ENCODE measurements at regions not wholly inside any gene's neighbourhood (a gene's known extent, or its start where the extent isn't known, plus 50 kb on each side); places are given as distances from the start of the nearest gene placed in this dataset.

- ATAC-seq (no peak), DNase-seq (ENCODE audit: low read depth, low spot score) (no peak), FAIRE-seq (no peak)
- no peaks in the 10 kb centered on the region for H3K4me1 ChIP-seq (ENCODE audit: control insufficient read depth, insufficient read depth, low read length)
- H2AFZ ChIP-seq (ENCODE audit: control insufficient read depth, low read depth, low read length): no peak overlapping the region
- ChIA-PET CTCF (interaction anchor here (0.6 kb wide), 1 partner anchor 642 kb away, joined by 3 read pairs; no protein-coding TSS in a partner anchor), POLR2A (no interaction called here), SMC1A (ENCODE audit: uncharacterized antibody, unreplicated experiment) (no interaction called here), RAD21 (ENCODE audit: unreplicated experiment) (interaction anchor here (1.0 kb wide), 1 partner anchor 115 kb away, joined by 3 read pairs; no protein-coding TSS in a partner anchor)
- BruUV-seq (replicated peaks): no TSS peak
- intact Hi-C loops (cut with micrococcal nuclease; ENCODE audit: unreplicated experiment): no loop called here
- no peaks in the 10 kb centered on the region for H3K79me2 ChIP-seq (ENCODE audit: control insufficient read depth, insufficient read depth, low read length)
- TF ChIP-seq SMARCA5 (IDR thresholded peaks at IDR 0.05) (no peak), CREB1 (IDR thresholded peaks at IDR 0.05; ENCODE audit: low read depth) (no peak), POU2F2 (IDR thresholded peaks at IDR 0.05; ENCODE audit: borderline replicate concordance, low read depth, low read length) (no peak), RAD51 (IDR thresholded peaks at IDR 0.05) (no peak), EP300 (IDR thresholded peaks at IDR 0.05; ENCODE audit: borderline replicate concordance in 1 of 2, control insufficient read depth in 1 of 2, low read depth in 2 of 2, low read length in 2 of 2) (no peak), PML (IDR thresholded peaks at IDR 0.05; ENCODE audit: low read length) (no peak), USF1 (IDR thresholded peaks at IDR 0.05; ENCODE audit: borderline replicate concordance, extremely low read length, insufficient read depth, low read depth, low read length) (no peak), BRCA1 (IDR thresholded peaks at IDR 0.05; ENCODE audit: low read depth, low read length) (no peak), RAD21 (IDR thresholded peaks at IDR 0.05; ENCODE audit: insufficient read depth, low read depth, low read length) (no peak)
- no peaks in the 10 kb centered on the region for H3K9me3 ChIP-seq (replicated peaks; ENCODE audit: control insufficient read depth, insufficient read depth, low read length)
- no peak overlapping the region for H3K4me2 ChIP-seq (ENCODE audit: control insufficient read depth, insufficient read depth)
- no peak overlapping the region for H3K9ac ChIP-seq (ENCODE audit: control insufficient read depth, insufficient read depth, low read length)
- in situ Hi-C loops (cut with MboI): no loop called here
- no peaks in the 10 kb centered on the region for H3K27me3 ChIP-seq (replicated peaks in 1 of 2; ENCODE audit: control insufficient read depth in 2 of 2, insufficient read depth in 2 of 2, low read length in 1 of 2)
- no peaks in the 10 kb centered on the region for H3K36me3 ChIP-seq (ENCODE audit: control insufficient read depth in 2 of 2, insufficient read depth in 2 of 2, low read length in 1 of 2)
- no peak overlapping the region for H3K27ac ChIP-seq (ENCODE audit: control insufficient read depth, insufficient read depth)
- no peaks in the 10 kb centered on the region for H4K20me1 ChIP-seq (ENCODE audit: control insufficient read depth, insufficient read depth)
- 0% methylated on average over 2 of the region's 2 CpGs for WGBS (ENCODE audit: insufficient coverage, insufficient replicate concordance, low lambda C conversion rate, missing lambda C conversion rate)
- H3K4me3 ChIP-seq: no peak overlapping the region
Observed at GRCh38 chr12:127562816-127563215, 704.2 kb upstream of the TMEM132C start.
